ENCODE measurements at regions not wholly inside any gene's neighbourhood (a gene's known extent, or its start where the extent isn't known, plus 50 kb on each side); places are given as distances from the start of the nearest gene placed in this dataset.

- TF ChIP-seq CTCF (conservative IDR thresholded peaks at IDR 0.05; ENCODE audit: low read depth, low read length) = no peak
- no peak for TF ChIP-seq EZH2 (IDR thresholded peaks at IDR 0.05; ENCODE audit: borderline replicate concordance, low read depth, low read length, poor library complexity, severe bottlenecking)
Measured at GRCh38 chr2:240210198-240210965, 69.9 kb upstream of the OTOS start.

All from A673 (cell line).